IMR-90 (cell line): ENCODE measurements at regions not wholly inside any gene's neighbourhood (a gene's known extent, or its start where the extent isn't known, plus 50 kb on each side); places are given as distances from the start of the nearest gene placed in this dataset.

Source experiments
- BHLHE40 ChIP-seq: fragments of 150-350 bp; IDR thresholded peaks from 2 replicates; pipeline ENCODE4 v1.6.1; 2016; ENCODE audit warnings: mild to moderate bottlenecking, low read depth, low read length
- CEBPB ChIP-seq: IDR thresholded peaks from 2 replicates; pipeline ENCODE4 v1.6.1; 2012; ENCODE audit warnings: low read depth, low read length, improper control_type of control experiment
- CHD1 ChIP-seq: IDR thresholded peaks from 2 replicates; pipeline ENCODE4 v1.6.1; 2012; ENCODE audit warnings: low read depth, low read length, improper control_type of control experiment
- MAZ ChIP-seq: IDR thresholded peaks from 2 replicates; pipeline ENCODE4 v1.6.1; 2012; ENCODE audit warnings: low read depth, mild to moderate bottlenecking, low read length, improper control_type of control experiment, moderate library complexity, borderline replicate concordance
- POLR2A ChIP-seq: IDR thresholded peaks from 2 replicates; pipeline ENCODE4 v1.6.1; 2012; ENCODE audit warnings: mild to moderate bottlenecking, low read depth, low read length
- RAD21 ChIP-seq: IDR thresholded peaks from 2 replicates; pipeline ENCODE4 v1.6.1; 2012; ENCODE audit warnings: low read length, improper control_type of control experiment
- RFX5 ChIP-seq: IDR thresholded peaks from 2 replicates; pipeline ENCODE4 v1.8.0; 2012; ENCODE audit warnings: low read depth, mild to moderate bottlenecking, low read length, moderate library complexity
- SMC3 ChIP-seq: fragments of 150-350 bp; IDR thresholded peaks from 2 replicates; pipeline ENCODE4 v1.6.1; 2016; ENCODE audit warnings: low read depth, mild to moderate bottlenecking, antibody characterized with exemption, low read length, moderate library complexity
- TF ChIP-seq, protein P1 (sequence below): conservative IDR thresholded peaks from 2 replicates; pipeline ENCODE4 v1.5.1; 2012; ENCODE audit warnings: mild to moderate bottlenecking, low read depth, low read length, improper control_type of control experiment

DNA sequence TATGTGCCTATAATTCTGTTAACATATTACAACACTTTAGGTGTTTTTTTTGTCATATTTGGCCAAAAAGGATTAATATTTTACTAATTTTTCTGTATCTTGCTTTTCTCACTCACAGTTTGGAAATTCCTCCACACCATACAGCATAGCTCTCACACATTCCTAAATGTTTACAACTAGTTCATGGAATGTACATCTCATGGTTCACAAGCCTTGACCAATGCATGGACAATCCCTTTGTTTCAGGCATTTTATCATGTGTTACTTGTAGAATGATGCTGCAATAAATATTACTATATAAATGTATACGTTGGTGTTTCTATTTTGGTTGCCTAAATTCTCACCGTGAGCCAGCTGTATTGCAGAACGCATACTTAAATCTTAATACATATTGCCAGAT lies 80.5 kb upstream of the SPATA31C2 start:
- TF ChIP-seq, protein P1, sequence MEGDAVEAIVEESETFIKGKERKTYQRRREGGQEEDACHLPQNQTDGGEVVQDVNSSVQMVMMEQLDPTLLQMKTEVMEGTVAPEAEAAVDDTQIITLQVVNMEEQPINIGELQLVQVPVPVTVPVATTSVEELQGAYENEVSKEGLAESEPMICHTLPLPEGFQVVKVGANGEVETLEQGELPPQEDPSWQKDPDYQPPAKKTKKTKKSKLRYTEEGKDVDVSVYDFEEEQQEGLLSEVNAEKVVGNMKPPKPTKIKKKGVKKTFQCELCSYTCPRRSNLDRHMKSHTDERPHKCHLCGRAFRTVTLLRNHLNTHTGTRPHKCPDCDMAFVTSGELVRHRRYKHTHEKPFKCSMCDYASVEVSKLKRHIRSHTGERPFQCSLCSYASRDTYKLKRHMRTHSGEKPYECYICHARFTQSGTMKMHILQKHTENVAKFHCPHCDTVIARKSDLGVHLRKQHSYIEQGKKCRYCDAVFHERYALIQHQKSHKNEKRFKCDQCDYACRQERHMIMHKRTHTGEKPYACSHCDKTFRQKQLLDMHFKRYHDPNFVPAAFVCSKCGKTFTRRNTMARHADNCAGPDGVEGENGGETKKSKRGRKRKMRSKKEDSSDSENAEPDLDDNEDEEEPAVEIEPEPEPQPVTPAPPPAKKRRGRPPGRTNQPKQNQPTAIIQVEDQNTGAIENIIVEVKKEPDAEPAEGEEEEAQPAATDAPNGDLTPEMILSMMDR = no peak
- no peak for TF ChIP-seq RAD21
- no peak for TF ChIP-seq POLR2A
- no peak for TF ChIP-seq CEBPB
- no peak for TF ChIP-seq MAZ
- TF ChIP-seq BHLHE40 = no peak
- TF ChIP-seq RFX5 = no peak
- no peak for TF ChIP-seq SMC3
- no peak for TF ChIP-seq CHD1
